ENCODE measurements at regions not wholly inside any gene's neighbourhood (a gene's known extent, or its start where the extent isn't known, plus 50 kb on each side); places are given as distances from the start of the nearest gene placed in this dataset.

DNA sequence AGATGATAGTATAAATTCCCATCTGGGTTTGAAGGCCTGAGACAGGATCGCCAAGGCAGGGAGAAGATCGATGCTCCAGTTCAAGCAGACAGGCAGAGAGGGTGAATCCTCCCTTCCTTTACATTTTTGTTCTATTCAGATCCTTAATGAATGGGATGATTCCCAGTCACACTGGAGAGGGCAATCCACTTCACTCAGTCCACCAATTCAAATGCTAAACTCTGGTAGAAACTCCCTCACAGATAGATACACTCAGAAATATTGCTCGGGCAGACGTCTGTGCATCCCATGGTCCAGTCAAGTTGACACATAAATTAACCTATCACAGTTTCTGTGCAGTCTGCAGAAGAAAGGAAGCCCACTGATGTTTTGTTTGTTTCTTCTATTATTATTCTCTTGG, 193.1 kb upstream of the ZNF462 start:
- no peaks in the 10 kb centered on the region for H3K9me3 ChIP-seq (ENCODE audit: low read depth)
- no peaks in the 10 kb centered on the region for H3K4me1 ChIP-seq (ENCODE audit: insufficient read depth)
- no peaks in the 10 kb centered on the region for H3K9me2 ChIP-seq (replicated peaks; ENCODE audit: insufficient read depth)
- H3K27ac ChIP-seq: no peak overlapping the region
- H2AFZ ChIP-seq: no peak overlapping the region
- no peak overlapping the region for H3K4me2 ChIP-seq
- 93% methylated on average over 4 of the region's 4 CpGs for WGBS (ENCODE audit: low lambda C conversion rate, missing lambda C conversion rate)
- H3K79me2 ChIP-seq: no peaks in the 10 kb centered on the region
- H3K4me3 ChIP-seq: no peak overlapping the region
- H3K27me3 ChIP-seq: no peaks in the 10 kb centered on the region
- no peaks in the 10 kb centered on the region for H3K36me3 ChIP-seq (replicated peaks; ENCODE audit: insufficient read depth, low read depth)
- H4K20me1 ChIP-seq (ENCODE audit: insufficient read depth, poor library complexity, severe bottlenecking): no peaks in the 10 kb centered on the region
- TF ChIP-seq EZH2 (IDR thresholded peaks at IDR 0.05; ENCODE audit: borderline replicate concordance): no peak
- TF ChIP-seq EZH2phosphoT487 (IDR thresholded peaks at IDR 0.05; ENCODE audit: low read depth, severe bottlenecking, unreplicated experiment): no peak
- TF ChIP-seq, protein P1, sequence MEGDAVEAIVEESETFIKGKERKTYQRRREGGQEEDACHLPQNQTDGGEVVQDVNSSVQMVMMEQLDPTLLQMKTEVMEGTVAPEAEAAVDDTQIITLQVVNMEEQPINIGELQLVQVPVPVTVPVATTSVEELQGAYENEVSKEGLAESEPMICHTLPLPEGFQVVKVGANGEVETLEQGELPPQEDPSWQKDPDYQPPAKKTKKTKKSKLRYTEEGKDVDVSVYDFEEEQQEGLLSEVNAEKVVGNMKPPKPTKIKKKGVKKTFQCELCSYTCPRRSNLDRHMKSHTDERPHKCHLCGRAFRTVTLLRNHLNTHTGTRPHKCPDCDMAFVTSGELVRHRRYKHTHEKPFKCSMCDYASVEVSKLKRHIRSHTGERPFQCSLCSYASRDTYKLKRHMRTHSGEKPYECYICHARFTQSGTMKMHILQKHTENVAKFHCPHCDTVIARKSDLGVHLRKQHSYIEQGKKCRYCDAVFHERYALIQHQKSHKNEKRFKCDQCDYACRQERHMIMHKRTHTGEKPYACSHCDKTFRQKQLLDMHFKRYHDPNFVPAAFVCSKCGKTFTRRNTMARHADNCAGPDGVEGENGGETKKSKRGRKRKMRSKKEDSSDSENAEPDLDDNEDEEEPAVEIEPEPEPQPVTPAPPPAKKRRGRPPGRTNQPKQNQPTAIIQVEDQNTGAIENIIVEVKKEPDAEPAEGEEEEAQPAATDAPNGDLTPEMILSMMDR (IDR thresholded peaks at IDR 0.05; ENCODE audit: poor library complexity): no peak
- no peak for DNase-seq (ENCODE audit: low spot score)

DNA sequence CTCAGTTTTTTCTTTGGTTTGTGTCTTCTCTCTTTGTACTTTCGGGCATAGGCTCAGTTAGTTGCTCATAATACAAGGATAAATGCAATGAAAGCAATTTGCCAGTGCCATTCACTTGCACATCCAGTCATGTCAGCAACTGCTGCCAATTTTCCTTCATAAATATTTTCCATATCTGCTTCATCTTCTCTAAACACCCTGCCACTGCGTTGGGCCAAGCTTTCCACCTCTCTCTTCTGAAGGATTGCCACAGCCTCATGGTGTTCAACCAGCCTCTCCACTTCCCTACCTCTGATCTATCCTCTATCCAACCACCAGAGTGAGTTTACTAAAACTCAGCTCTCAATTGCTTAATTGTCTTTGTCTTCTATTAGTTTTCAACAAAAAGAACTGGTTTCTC, 192.5 kb upstream of the ZNF462 start:
- no peaks in the 10 kb centered on the region for H3K4me1 ChIP-seq (ENCODE audit: insufficient read depth)
- no peak overlapping the region for H3K27ac ChIP-seq
- no peaks in the 10 kb centered on the region for H3K9me3 ChIP-seq (ENCODE audit: low read depth)
- H3K4me3 ChIP-seq: no peak overlapping the region
- H2AFZ ChIP-seq: no peak overlapping the region
- 84% methylated on average over 2 of the region's 2 CpGs for WGBS (ENCODE audit: low lambda C conversion rate, missing lambda C conversion rate)
- H3K27me3 ChIP-seq: no peaks in the 10 kb centered on the region
- no peaks in the 10 kb centered on the region for H3K9me2 ChIP-seq (replicated peaks; ENCODE audit: insufficient read depth)
- no peaks in the 10 kb centered on the region for H3K79me2 ChIP-seq
- no peak overlapping the region for H3K4me2 ChIP-seq
- TF ChIP-seq EZH2phosphoT487 (IDR thresholded peaks at IDR 0.05; ENCODE audit: low read depth, severe bottlenecking, unreplicated experiment) (no peak), EZH2 (IDR thresholded peaks at IDR 0.05; ENCODE audit: borderline replicate concordance) (no peak)
- TF ChIP-seq, protein P1 (IDR thresholded peaks at IDR 0.05; ENCODE audit: poor library complexity): no peak
- no peak for DNase-seq (ENCODE audit: low spot score)
- no peaks in the 10 kb centered on the region for H4K20me1 ChIP-seq (ENCODE audit: insufficient read depth, poor library complexity, severe bottlenecking)
- H3K36me3 ChIP-seq (replicated peaks; ENCODE audit: insufficient read depth, low read depth): no peaks in the 10 kb centered on the region

DNA sequence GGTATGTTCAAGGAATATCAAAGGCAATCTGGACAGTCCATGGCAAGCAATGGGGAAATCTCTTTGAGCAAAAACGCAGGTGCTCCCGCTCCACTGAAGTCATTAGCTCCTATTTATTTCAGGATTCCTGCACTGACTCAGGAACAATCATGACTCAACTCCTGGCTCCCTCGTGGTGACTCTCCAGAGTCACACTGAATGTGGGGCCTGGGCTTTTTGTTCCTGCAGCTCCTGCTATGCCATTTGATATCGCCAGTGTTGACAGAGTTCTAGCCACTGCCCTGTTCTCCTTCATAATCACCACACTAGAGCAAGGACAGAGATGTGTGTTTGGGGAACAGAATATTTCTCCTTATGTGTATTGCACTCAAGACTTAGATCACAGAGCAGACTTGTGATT, 187.2 kb upstream of the ZNF462 start:
- DNase-seq (ENCODE audit: low spot score): no peak
- Histone ChIP-seq H3K4me2 (no peak overlapping the region), H3K4me3 (no peak overlapping the region), H3K36me3 (replicated peaks; ENCODE audit: insufficient read depth, low read depth) (no peaks in the 10 kb centered on the region), H3K4me1 (ENCODE audit: insufficient read depth) (no peaks in the 10 kb centered on the region), H3K79me2 (no peaks in the 10 kb centered on the region), H4K20me1 (ENCODE audit: insufficient read depth, poor library complexity, severe bottlenecking) (no peaks in the 10 kb centered on the region), H3K9me2 (replicated peaks; ENCODE audit: insufficient read depth) (no peaks in the 10 kb centered on the region), H3K27ac (no peak overlapping the region), H3K27me3 (no peaks in the 10 kb centered on the region), H2AFZ (no peak overlapping the region), H3K9me3 (ENCODE audit: low read depth) (no peaks in the 10 kb centered on the region)
- WGBS (ENCODE audit: low lambda C conversion rate, missing lambda C conversion rate): 81% methylated on average over 4 of the region's 4 CpGs
- no peak for TF ChIP-seq EZH2phosphoT487 (IDR thresholded peaks at IDR 0.05; ENCODE audit: low read depth, severe bottlenecking, unreplicated experiment)
- TF ChIP-seq EZH2 (IDR thresholded peaks at IDR 0.05; ENCODE audit: borderline replicate concordance): no peak

DNA sequence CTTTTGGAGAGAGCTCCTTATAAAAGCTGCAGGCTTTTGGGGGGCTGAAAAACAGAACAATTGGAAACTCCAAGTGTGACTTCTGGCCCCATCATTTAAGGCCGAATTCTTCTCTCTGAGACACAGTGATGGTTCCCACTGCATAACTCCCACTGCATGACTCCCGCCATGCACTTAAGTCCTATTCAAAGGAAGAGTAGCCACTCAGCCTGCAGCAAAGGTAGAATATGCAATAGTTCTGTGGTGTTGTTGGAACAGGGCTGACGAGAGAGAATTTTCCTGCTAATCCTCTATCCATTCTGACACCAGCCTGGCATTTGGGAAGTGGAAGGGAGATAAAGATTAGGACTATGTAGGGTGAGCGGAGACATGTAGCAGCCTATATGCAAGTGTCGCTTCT, 185.6 kb upstream of the ZNF462 start:
- no peaks in the 10 kb centered on the region for H3K9me3 ChIP-seq (ENCODE audit: low read depth)
- no peaks in the 10 kb centered on the region for H3K36me3 ChIP-seq (replicated peaks; ENCODE audit: insufficient read depth, low read depth)
- H3K27ac ChIP-seq: no peak overlapping the region
- no peaks in the 10 kb centered on the region for H3K79me2 ChIP-seq
- no peaks in the 10 kb centered on the region for H3K4me1 ChIP-seq (ENCODE audit: insufficient read depth)
- no peaks in the 10 kb centered on the region for H3K27me3 ChIP-seq
- H2AFZ ChIP-seq: no peak overlapping the region
- H4K20me1 ChIP-seq (ENCODE audit: insufficient read depth, poor library complexity, severe bottlenecking): no peaks in the 10 kb centered on the region
- WGBS (ENCODE audit: low lambda C conversion rate, missing lambda C conversion rate): 89% methylated on average over 5 of the region's 5 CpGs
- no peak for DNase-seq (ENCODE audit: low spot score)
- no peak overlapping the region for H3K4me3 ChIP-seq
- no peak for TF ChIP-seq EZH2 (IDR thresholded peaks at IDR 0.05; ENCODE audit: borderline replicate concordance)
- TF ChIP-seq, protein P1 (IDR thresholded peaks at IDR 0.05; ENCODE audit: poor library complexity): no peak
- no peak for TF ChIP-seq EZH2phosphoT487 (IDR thresholded peaks at IDR 0.05; ENCODE audit: low read depth, severe bottlenecking, unreplicated experiment)
- no peak overlapping the region for H3K4me2 ChIP-seq
- no peaks in the 10 kb centered on the region for H3K9me2 ChIP-seq (replicated peaks; ENCODE audit: insufficient read depth)

Measured in hepatocyte (in vitro differentiated cells).